PFSK-1 (cell line): ENCODE measurements at regions not wholly inside any gene's neighbourhood (a gene's known extent, or its start where the extent isn't known, plus 50 kb on each side); places are given as distances from the start of the nearest gene placed in this dataset.

Source experiments
- POLR2AphosphoS5 ChIP-seq: IDR thresholded peaks from 2 replicates; pipeline ENCODE4 v1.6.1; 2012; ENCODE audit warnings: low read depth, mild to moderate bottlenecking, control low read depth, low read length, moderate library complexity
- SIN3A ChIP-seq: IDR thresholded peaks from 2 replicates; pipeline ENCODE4 v1.6.1; 2012; ENCODE audit warnings: mild to moderate bottlenecking, low read length, moderate library complexity, borderline replicate concordance; ENCODE audit not compliant: insufficient read depth
- TAF1 ChIP-seq: IDR thresholded peaks from 2 replicates; pipeline ENCODE4 v1.6.1; 2012; ENCODE audit warnings: low read length, control low read depth, borderline replicate concordance; ENCODE audit not compliant: insufficient read depth
- TF ChIP-seq, protein P1 (sequence below), 2 experiments: IDR thresholded peaks; 2 replicates each; pipeline versions ENCODE4 v1.6.1 to v1.8.0; 2011 to 2012; ENCODE audit warnings: low read depth in 2 of 2, low read length in 2 of 2, control low read depth in 1 of 2, inconsistent platforms in 1 of 2, mild to moderate bottlenecking in 1 of 2, moderate library complexity in 1 of 2; ENCODE audit not compliant: insufficient read depth in 1 of 2

- TF ChIP-seq SIN3A (no peak), TAF1 (no peak), POLR2AphosphoS5 (no peak)
- TF ChIP-seq, protein P1, sequence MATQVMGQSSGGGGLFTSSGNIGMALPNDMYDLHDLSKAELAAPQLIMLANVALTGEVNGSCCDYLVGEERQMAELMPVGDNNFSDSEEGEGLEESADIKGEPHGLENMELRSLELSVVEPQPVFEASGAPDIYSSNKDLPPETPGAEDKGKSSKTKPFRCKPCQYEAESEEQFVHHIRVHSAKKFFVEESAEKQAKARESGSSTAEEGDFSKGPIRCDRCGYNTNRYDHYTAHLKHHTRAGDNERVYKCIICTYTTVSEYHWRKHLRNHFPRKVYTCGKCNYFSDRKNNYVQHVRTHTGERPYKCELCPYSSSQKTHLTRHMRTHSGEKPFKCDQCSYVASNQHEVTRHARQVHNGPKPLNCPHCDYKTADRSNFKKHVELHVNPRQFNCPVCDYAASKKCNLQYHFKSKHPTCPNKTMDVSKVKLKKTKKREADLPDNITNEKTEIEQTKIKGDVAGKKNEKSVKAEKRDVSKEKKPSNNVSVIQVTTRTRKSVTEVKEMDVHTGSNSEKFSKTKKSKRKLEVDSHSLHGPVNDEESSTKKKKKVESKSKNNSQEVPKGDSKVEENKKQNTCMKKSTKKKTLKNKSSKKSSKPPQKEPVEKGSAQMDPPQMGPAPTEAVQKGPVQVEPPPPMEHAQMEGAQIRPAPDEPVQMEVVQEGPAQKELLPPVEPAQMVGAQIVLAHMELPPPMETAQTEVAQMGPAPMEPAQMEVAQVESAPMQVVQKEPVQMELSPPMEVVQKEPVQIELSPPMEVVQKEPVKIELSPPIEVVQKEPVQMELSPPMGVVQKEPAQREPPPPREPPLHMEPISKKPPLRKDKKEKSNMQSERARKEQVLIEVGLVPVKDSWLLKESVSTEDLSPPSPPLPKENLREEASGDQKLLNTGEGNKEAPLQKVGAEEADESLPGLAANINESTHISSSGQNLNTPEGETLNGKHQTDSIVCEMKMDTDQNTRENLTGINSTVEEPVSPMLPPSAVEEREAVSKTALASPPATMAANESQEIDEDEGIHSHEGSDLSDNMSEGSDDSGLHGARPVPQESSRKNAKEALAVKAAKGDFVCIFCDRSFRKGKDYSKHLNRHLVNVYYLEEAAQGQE (IDR thresholded peaks at IDR 0.05; ENCODE audit: insufficient read depth in 1 of 2, low read depth in 2 of 2, low read length in 2 of 2) = no peak
Measured at GRCh38 chr5:172564188-172564587, 76.9 kb upstream of the NEURL1B start.
